ENCODE measurements at regions not wholly inside any gene's neighbourhood (a gene's known extent, or its start where the extent isn't known, plus 50 kb on each side); places are given as distances from the start of the nearest gene placed in this dataset.

DNA sequence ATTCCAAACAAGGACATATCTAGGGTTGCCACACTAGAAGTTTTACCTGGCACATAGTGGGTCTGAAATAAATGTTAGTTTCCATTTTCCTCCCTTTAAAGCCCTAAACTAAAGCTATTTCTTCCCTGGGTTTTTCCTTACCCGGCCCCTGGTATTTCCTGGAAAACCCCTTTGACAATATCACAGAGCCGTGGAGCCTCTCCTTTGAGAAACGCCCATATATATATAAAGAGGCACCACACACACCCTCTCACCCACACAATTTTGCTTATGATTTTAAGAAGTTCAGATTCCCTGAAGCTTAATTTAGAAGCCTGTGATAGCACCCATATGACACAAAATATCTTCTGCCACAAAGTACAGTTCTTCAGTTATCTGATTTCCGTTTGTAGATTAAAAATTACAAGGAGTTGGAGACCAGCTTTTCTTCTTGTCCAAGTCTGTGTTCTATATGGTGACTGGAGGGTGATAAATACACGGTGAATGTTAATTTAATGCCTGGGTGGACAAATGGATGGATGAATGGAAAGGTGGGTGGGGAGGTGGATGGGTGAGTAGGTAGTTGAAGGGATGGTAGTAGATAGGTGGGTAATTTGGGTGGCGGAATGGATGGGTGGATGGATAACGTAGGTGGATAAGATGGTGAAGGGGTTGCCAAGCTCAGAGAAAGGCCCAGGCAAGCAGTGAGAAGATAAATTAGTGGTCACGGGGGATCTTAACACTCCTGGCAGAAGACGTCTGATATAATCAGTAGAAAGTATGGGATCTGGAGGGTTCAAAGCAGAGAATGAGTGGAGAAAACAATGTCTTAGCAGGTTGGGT, 154.4 kb upstream of the FGGY start:
- no peak for TF ChIP-seq POLR2A (IDR thresholded peaks at IDR 0.05)
- no peak for TF ChIP-seq POLR2AphosphoS5 (IDR thresholded peaks at IDR 0.05)
- TF ChIP-seq, protein P1, sequence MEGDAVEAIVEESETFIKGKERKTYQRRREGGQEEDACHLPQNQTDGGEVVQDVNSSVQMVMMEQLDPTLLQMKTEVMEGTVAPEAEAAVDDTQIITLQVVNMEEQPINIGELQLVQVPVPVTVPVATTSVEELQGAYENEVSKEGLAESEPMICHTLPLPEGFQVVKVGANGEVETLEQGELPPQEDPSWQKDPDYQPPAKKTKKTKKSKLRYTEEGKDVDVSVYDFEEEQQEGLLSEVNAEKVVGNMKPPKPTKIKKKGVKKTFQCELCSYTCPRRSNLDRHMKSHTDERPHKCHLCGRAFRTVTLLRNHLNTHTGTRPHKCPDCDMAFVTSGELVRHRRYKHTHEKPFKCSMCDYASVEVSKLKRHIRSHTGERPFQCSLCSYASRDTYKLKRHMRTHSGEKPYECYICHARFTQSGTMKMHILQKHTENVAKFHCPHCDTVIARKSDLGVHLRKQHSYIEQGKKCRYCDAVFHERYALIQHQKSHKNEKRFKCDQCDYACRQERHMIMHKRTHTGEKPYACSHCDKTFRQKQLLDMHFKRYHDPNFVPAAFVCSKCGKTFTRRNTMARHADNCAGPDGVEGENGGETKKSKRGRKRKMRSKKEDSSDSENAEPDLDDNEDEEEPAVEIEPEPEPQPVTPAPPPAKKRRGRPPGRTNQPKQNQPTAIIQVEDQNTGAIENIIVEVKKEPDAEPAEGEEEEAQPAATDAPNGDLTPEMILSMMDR (IDR thresholded peaks at IDR 0.05), result no peak
- no peak for TF ChIP-seq EP300 (IDR thresholded peaks at IDR 0.05)

All from sigmoid colon (tissue), 4 donors.